ENCODE measurements at regions not wholly inside any gene's neighbourhood (a gene's known extent, or its start where the extent isn't known, plus 50 kb on each side); places are given as distances from the start of the nearest gene placed in this dataset.
"Not testable (repeated sequence)": the region's sequence is repeated elsewhere in the genome, so short reads cannot be mapped to it uniquely, and the experiment has no call there.

DNA sequence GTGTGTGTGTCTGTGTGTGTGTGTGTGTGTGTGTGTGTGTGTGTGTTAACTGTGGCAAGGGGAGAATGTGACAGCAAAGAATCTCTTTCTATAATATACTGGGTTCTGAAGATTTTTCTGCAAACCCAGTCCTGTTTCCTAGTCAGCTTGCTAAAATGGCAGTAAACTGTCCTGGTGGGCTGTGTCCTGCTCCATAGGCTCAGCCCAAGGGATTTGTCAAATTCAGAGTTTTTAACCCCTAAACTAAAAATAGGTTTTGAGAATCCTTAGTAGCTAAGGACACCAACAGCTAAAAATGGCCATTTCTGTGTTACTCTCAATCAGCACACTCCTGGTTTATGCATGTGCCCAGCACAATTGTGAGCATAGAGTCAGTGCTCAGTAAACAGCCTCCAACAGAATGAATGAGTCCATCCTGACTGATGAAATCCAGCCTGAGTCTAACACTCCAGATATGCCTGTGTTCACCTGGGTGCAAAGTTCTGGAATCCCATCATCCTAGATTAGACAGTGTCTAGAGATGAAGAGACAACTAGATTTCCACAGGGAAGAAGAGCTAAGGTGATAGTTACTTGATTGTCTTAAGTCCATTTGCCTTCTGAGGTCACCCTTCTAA lies 192.6 kb downstream of the TTC6 start:
- no peak for DNase-seq

GRCh38 chr14:37791384-37792036 lies 196.1 kb downstream of the TTC6 start:
- DNase-seq, result no peak

GRCh38 chr14:37792124-37792523 lies 196.7 kb downstream of the TTC6 start:
- DNase-seq, result no peak

GRCh38 chr14:37796703-37797416 lies 201.4 kb downstream of the TTC6 start:
- DNase-seq, result no peak

DNA sequence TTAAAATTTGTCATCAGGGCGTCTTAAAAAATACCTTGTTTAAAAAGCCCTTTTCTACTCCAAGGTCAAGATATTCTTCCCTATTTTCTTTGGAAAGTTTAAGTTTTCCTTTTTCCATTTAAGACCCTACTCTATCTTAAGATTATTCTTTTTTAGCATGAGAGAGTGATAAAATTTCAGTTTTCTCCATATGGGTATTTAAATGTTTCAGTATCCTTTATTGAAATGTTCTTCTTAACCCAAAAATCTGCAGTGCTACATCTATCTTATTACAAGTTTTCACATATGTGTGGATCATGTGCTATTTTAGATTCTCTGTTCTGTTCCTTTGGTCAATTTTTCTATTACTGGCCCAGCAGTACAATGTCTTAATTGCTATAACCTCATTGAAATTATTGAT lies 202.2 kb downstream of the TTC6 start:
- no peak for DNase-seq

- DNase-seq, result no peak
These were observed 212.3 kb downstream of the TTC6 start for GRCh38 chr14:37807722-37808121.

GRCh38 chr14:37810094-37810801 lies 214.8 kb downstream of the TTC6 start:
- no peak for DNase-seq

- no peak for DNase-seq
These were observed 218.3 kb downstream of the TTC6 start for GRCh38 chr14:37813732-37814131.

- DNase-seq, result no peak
These were observed 220.7 kb downstream of the TTC6 start for GRCh38 chr14:37816135-37816534.

GRCh38 chr14:37816743-37817295 lies 221.4 kb downstream of the TTC6 start:
- DNase-seq, result no peak

DNA sequence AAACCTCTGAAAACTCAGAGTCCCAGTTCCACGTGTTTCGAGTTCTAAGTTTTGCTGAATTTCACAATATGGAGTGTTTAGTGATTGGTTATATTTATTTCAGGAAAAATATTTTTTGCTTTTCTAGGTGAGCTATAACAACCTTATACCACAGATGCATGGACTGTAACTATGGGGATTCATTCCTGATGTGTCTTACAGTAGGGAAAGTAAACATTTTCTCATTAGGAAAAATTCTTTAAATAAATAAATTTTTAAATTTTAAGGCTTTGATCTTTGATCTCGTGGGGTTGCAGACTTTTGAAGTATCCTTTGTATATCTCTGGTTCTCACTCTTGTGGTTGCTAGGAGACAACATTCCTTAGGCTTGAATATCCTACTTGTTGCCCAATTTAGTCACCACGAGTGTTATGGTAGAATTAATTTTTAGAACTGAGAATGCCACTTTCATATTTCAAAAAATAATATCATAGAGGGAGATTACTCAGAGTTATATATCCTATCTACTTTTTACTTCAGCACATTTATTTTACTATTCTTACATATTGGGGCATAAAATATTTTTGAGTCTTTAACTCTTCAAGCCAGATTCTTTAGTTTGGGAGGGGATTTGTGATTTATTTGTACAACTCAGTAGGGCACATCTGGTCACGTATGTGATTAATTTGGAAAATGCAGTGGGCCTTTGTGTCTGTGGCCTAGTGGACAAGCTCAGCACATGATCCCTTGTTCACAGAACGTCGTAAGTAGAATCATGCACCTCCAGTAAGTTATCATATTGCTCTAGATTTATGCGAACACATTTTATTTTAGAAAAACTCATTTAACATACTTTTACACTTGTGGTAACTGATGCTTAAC lies 224.0 kb downstream of the TTC6 start:
- no peak for DNase-seq

DNA sequence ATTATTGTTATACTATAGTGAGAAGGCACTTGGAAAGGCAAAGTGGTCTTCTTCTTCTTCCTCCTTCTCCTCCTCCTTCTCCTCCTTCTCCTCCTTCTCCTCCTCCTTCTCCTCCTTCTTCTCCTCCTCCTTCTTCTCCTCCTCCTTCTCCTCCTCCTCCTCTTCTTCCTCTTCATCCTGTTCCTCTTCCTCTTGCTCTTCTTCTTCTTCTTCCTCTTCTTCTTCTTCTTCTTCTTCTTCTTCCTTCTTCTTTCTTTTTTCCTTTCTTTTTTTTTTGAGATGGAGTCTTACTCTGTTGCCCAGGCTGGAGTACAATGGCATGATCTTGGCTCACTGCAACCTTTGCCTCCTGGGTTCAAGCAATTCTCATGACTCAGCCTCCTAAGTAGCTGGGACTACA lies 225.4 kb downstream of the TTC6 start:
- DNase-seq, result not testable (repeated sequence)

GRCh38 chr14:37824939-37825712 lies 229.7 kb downstream of the TTC6 start:
- DNase-seq, result no peak

DNA sequence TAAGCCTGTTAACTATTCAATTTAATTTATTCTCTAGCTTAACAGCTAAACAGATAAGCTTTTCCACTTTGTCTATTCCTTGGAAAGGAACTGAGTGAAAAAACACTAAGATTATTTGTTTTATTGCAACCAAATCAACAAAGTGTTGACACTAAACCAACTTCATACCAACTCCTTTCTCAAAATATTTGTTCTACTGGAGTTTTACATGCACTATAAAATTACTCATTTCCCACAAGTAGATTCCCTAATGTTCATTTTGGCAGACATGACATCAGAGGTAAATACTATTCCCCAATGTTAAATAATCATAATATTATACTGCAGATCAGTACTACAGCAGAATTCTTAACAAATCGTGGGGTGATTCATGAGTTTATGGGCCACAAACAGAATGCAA lies 231.4 kb downstream of the TTC6 start:
- DNase-seq, result no peak

DNA sequence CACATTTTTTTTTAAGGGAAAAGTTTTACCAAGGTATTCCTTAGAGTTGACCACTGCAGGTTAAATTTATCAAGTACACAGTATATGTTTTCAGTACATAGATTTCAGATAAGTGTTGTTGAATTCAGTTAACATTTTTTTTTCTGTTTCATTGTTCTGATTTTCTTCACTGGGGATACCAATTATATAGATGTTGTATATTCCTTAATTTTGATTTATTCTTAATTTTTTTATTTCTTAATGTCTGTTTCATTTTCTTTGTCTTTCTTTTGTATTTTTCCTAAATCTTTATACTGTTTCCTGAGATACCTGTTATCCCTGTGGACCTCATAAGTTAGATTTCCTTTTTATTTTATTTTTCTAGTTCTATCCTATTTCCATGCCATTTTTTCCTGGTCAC lies 234.8 kb downstream of the TTC6 start:
- no peak for DNase-seq

- DNase-seq, result no peak
These were observed 238.8 kb downstream of the TTC6 start for GRCh38 chr14:37834275-37834674.

DNA sequence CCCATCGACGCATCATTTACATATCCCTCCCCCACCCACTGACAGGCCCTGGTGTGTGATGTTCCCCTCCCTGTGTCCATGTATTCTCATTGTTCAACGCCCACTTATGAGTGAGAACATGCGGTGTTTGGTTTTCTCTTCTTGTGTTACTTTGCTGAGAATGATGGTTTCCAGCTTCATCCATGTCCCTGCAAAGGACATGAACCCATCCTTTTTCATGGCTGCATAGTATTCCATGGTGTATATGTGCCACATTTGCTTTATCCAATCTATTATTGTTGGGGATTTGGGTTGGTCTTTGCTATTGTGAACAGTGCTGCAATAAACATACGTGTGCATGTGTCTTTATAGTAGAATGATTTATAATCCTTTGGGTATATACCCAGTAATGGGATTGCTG lies 243.3 kb downstream of the TTC6 start:
- DNase-seq, result not testable (repeated sequence)

GRCh38 chr14:37841039-37841438 lies 245.6 kb downstream of the TTC6 start:
- not testable (repeated sequence) for DNase-seq

- no peak for DNase-seq
These were observed 246.7 kb downstream of the TTC6 start for GRCh38 chr14:37842106-37842505.

DNA sequence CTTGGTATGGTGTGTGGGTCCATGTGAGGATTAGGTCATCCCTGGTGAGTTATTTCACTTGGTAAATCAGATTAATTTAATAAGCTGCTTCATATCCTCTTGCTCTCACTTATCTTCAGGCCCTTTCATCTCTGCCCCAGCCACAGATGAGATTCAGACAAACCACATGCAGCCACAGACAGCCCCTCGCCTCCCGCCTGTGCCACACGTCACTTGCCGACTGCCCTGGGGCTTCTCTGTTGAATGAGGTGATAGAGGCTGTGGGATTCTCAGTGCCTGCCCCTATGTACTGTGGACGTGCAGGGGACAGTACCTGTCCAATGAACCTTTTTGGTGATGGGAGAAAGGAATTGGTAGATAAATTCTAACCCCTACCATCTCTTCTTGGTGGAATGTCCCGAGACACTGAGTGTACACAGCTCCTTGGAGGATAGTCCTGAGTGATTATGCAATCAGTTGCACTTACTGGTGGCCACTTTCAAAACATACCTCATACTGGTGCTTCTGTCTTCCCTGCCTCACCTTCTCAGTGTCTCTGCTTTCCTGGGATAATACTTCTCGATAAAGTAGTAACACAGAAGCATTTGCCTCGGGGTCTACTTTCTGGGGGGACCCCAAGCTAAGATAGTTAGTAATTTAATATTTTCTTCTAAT lies 248.7 kb downstream of the TTC6 start:
- DNase-seq, result no peak

- DNase-seq, result no peak
These were observed 249.2 kb downstream of the TTC6 start for GRCh38 chr14:37844614-37845013.
